H9 (cell line): ENCODE measurements at regions not wholly inside any gene's neighbourhood (a gene's known extent, or its start where the extent isn't known, plus 50 kb on each side); places are given as distances from the start of the nearest gene placed in this dataset.

Experiments used
- DNase-seq: peaks from one replicate; pipeline ENCODE4 v3.0.0-alpha.2; 2017
- H2AFZ ChIP-seq: one replicate; pipeline ENCODE4 v1.6.1; 2013; ENCODE audit warnings: mild to moderate bottlenecking, low read length, control low read depth, moderate library complexity
- H2AK5ac ChIP-seq: 2 replicates; pipeline ENCODE4 v1.6.1; 2013; ENCODE audit warnings: low read length, control low read depth, mixed read lengths; ENCODE audit not compliant: insufficient read length
- H2BK120ac ChIP-seq: one replicate; pipeline ENCODE4 v1.6.1; 2013; ENCODE audit warnings: low read depth, mild to moderate bottlenecking, low read length, control low read depth, inconsistent platforms; ENCODE audit not compliant: poor library complexity, severe bottlenecking
- H2BK12ac ChIP-seq: 2 replicates; pipeline ENCODE4 v1.6.1; 2013; ENCODE audit warnings: low read length, control low read depth, mixed read lengths, low read depth; ENCODE audit not compliant: insufficient read length
- H2BK15ac ChIP-seq: 2 replicates; pipeline ENCODE4 v1.6.1; 2013; ENCODE audit warnings: low read depth, low read length, control low read depth
- H2BK20ac ChIP-seq: one replicate; pipeline ENCODE4 v1.6.1; 2013; ENCODE audit warnings: low read depth, mild to moderate bottlenecking, low read length, control low read depth, inconsistent platforms; ENCODE audit not compliant: poor library complexity, severe bottlenecking
- H2BK5ac ChIP-seq: 2 replicates; pipeline ENCODE4 v1.6.1; 2013; ENCODE audit warnings: low read length, control low read depth, mixed read lengths; ENCODE audit not compliant: insufficient read length
- H3K14ac ChIP-seq: 2 replicates; pipeline ENCODE4 v1.6.1; 2013; ENCODE audit warnings: low read length, control low read depth; ENCODE audit not compliant: insufficient read depth
- H3K18ac ChIP-seq: 2 replicates; pipeline ENCODE4 v1.6.1; 2013; ENCODE audit warnings: low read depth, mild to moderate bottlenecking, mixed read lengths, low read length, control low read depth; ENCODE audit not compliant: insufficient read length
- H3K23ac ChIP-seq: 2 replicates; pipeline ENCODE4 v1.6.1; 2013; ENCODE audit warnings: low read length, control low read depth, mixed read lengths, low read depth; ENCODE audit not compliant: insufficient read length
- H3K23me2 ChIP-seq: 2 replicates; pipeline ENCODE4 v1.6.1; 2013; ENCODE audit warnings: low read depth, mild to moderate bottlenecking, mixed read lengths, low read length, control low read depth; ENCODE audit not compliant: insufficient read length, poor library complexity, severe bottlenecking
- H3K27ac ChIP-seq: 2 replicates; pipeline ENCODE4 v1.5.1; 2013; ENCODE audit warnings: low read length, control low read depth, mixed read lengths, low read depth; ENCODE audit not compliant: insufficient read length
- H3K27me3 ChIP-seq: 2 replicates; pipeline ENCODE4 v1.6.1; 2013; ENCODE audit warnings: low read length, control low read depth, inconsistent platforms; ENCODE audit not compliant: insufficient read depth
- H3K4ac ChIP-seq: 2 replicates; pipeline ENCODE4 v1.6.1; 2013; ENCODE audit warnings: low read depth, mild to moderate bottlenecking, control low read depth, inconsistent platforms, low read length, moderate library complexity
- H3K4me1 ChIP-seq: 2 replicates; pipeline ENCODE4 v1.6.1; 2013; ENCODE audit warnings: low read length, control low read depth, inconsistent platforms; ENCODE audit not compliant: insufficient read depth
- H3K4me2 ChIP-seq: 2 replicates; pipeline ENCODE4 v1.6.1; 2013; ENCODE audit warnings: low read length, control low read depth, mixed read lengths; ENCODE audit not compliant: insufficient read length, insufficient read depth
- H3K56ac ChIP-seq: 2 replicates; pipeline ENCODE4 v1.6.1; 2013; ENCODE audit warnings: low read depth, mild to moderate bottlenecking, mixed read lengths, low read length, control low read depth; ENCODE audit not compliant: insufficient read length
- H3K79me1 ChIP-seq: 2 replicates; pipeline ENCODE4 v1.6.1; 2013; ENCODE audit warnings: low read depth, mild to moderate bottlenecking, moderate library complexity, low read length, control low read depth, inconsistent platforms; ENCODE audit not compliant: insufficient read depth, poor library complexity, severe bottlenecking
- H3K79me2 ChIP-seq: 2 replicates; pipeline ENCODE4 v1.6.1; 2013; ENCODE audit warnings: low read length, control low read depth, inconsistent platforms; ENCODE audit not compliant: insufficient read depth
- H3K9ac ChIP-seq: 2 replicates; pipeline ENCODE4 v1.6.1; 2013; ENCODE audit warnings: low read length, control low read depth, mixed read lengths; ENCODE audit not compliant: insufficient read length; ENCODE audit errors: extremely low read depth
- H3K9me3 ChIP-seq: one replicate; pipeline ENCODE4 v1.6.1; 2013; ENCODE audit warnings: low read depth, low read length, inconsistent platforms; ENCODE audit not compliant: control insufficient read depth
- H3T11ph ChIP-seq: one replicate; pipeline ENCODE4 v1.6.1; 2013; ENCODE audit warnings: mild to moderate bottlenecking, low read length, control low read depth, inconsistent platforms
- H4K20me1 ChIP-seq: one replicate; pipeline ENCODE4 v1.6.1; 2013; ENCODE audit not compliant: control insufficient read depth, insufficient read length, insufficient read depth
- H4K5ac ChIP-seq: 2 replicates; pipeline ENCODE4 v1.6.1; 2013; ENCODE audit warnings: low read depth, mild to moderate bottlenecking, mixed read lengths, low read length, control low read depth; ENCODE audit not compliant: insufficient read length
- H4K8ac ChIP-seq: replicated peaks from 2 replicates; pipeline ENCODE4 v1.6.1; 2013; ENCODE audit warnings: low read length, control low read depth, mixed read lengths, low read depth; ENCODE audit not compliant: insufficient read length
- H4K91ac ChIP-seq: 2 replicates; pipeline ENCODE4 v1.6.1; 2013; ENCODE audit warnings: low read depth, mild to moderate bottlenecking, moderate library complexity, mixed read lengths, low read length, control low read depth; ENCODE audit not compliant: insufficient read length
- H3K27ac Mint-ChIP-seq, 3 experiments: 2 replicates in 2 of 3; 3 replicates in 1 of 3; pipeline ENCODE4 v1.8.0; 2020 to 2021; ENCODE audit warnings: mixed read lengths in 3 of 3, mild to moderate bottlenecking in 1 of 3, moderate library complexity in 1 of 3
- H3K27me3 Mint-ChIP-seq: 2 replicates; pipeline ENCODE4 v1.8.0; 2021; ENCODE audit warnings: low read depth, mild to moderate bottlenecking, moderate library complexity, mixed read lengths
- H3K36me3 Mint-ChIP-seq, 3 experiments: 2 replicates in 2 of 3; 3 replicates in 1 of 3; pipeline ENCODE4 v1.8.0; 2020 to 2021; ENCODE audit warnings: low read depth in 3 of 3, mixed read lengths in 3 of 3; ENCODE audit not compliant: insufficient read depth in 1 of 3
- H3K4me1 Mint-ChIP-seq, 2 experiments: 2 replicates each; pipeline ENCODE4 v1.8.0; 2020; ENCODE audit warnings: mixed read lengths in 2 of 2
- H3K4me3 Mint-ChIP-seq, 2 experiments: 2 replicates in 1 of 2; 3 replicates in 1 of 2; pipeline ENCODE4 v1.8.0; 2020 to 2021; ENCODE audit warnings: mild to moderate bottlenecking in 2 of 2, mixed read lengths in 2 of 2, moderate library complexity in 1 of 2
- H3K9me3 Mint-ChIP-seq, 2 experiments: 2 replicates in 1 of 2; 3 replicates in 1 of 2; pipeline ENCODE4 v1.8.0; 2020; ENCODE audit warnings: mild to moderate bottlenecking in 2 of 2, mixed read lengths in 2 of 2, moderate library complexity in 1 of 2
- CTCF ChIP-seq: fragments of 200-600 bp; sonication (generic); conservative IDR thresholded peaks from 3 replicates; pipeline ENCODE4 v1.8.0; 2021; ENCODE audit warnings: antibody characterized with exemption, mild to moderate bottlenecking
- WGBS: extraction: QIAGEN DNeasy Blood & Tissue Kit; methylation state at CpG from one replicate; pipeline ENCODE4 v1.1.7; 2013; ENCODE audit warnings: missing lambda C conversion rate, low lambda C conversion rate, mixed read lengths; ENCODE audit not compliant: insufficient read length; ENCODE audit errors: extremely low coverage; 5-methylcytosine and 5-hydroxymethylcytosine counted together

GRCh38 chr16:47991491-47991890 lies 164.3 kb downstream of the ABCC12 start:
- WGBS: no CpG with 5 or more reads among the region's 2 CpGs
- H3K14ac ChIP-seq: no peak overlapping the region
- H3K9me3 Mint-ChIP-seq: peaks cover 8 to 20% of the 10 kb centered on the region in 2 experiments; a peak in 4 of 5 replicates
- no peak overlapping the region for H3K56ac ChIP-seq
- H3K4me1 ChIP-seq: no peaks in the 10 kb centered on the region
- peaks cover 9% of the 10 kb centered on the region for H3K9me3 ChIP-seq
- H3K23ac ChIP-seq: no peak overlapping the region
- no peak overlapping the region for H4K5ac ChIP-seq
- no peak overlapping the region for H4K8ac ChIP-seq
- no peak overlapping the region for H2BK12ac ChIP-seq
- H2BK15ac ChIP-seq: no peak overlapping the region
- no peaks in the 10 kb centered on the region for H4K20me1 ChIP-seq
- H3K4me2 ChIP-seq: no peak overlapping the region
- H3K4me1 Mint-ChIP-seq: peaks cover 4 to 7% of the 10 kb centered on the region in 2 experiments; a peak in 2 of 4 replicates
- no peak overlapping the region for H3K4ac ChIP-seq
- no peaks in the 10 kb centered on the region for H3K79me1 ChIP-seq
- no peak overlapping the region for H4K91ac ChIP-seq
- H3K27me3 Mint-ChIP-seq: peaks cover 17% of the 10 kb centered on the region
- H3K4me3 Mint-ChIP-seq: no peak overlapping the region
- H3K36me3 Mint-ChIP-seq: peaks cover 0 to 13% (median 5%) of the 10 kb centered on the region in 3 experiments; a peak in 4 of 7 replicates
- H3K23me2 ChIP-seq: no peaks in the 10 kb centered on the region
- no peak overlapping the region for H3K18ac ChIP-seq
- TF ChIP-seq CTCF: no peak
- H3T11ph ChIP-seq: no peak overlapping the region
- H2AFZ ChIP-seq: no peak overlapping the region
- no peak overlapping the region for H2BK20ac ChIP-seq
- no peak overlapping the region for H2AK5ac ChIP-seq
- no peak overlapping the region for H3K27ac Mint-ChIP-seq
- H2BK5ac ChIP-seq: no peak overlapping the region
- H3K79me2 ChIP-seq: no peaks in the 10 kb centered on the region
- H3K27ac ChIP-seq: no peak overlapping the region
- H3K27me3 ChIP-seq: no peaks in the 10 kb centered on the region
- no peak overlapping the region for H3K9ac ChIP-seq
- no peak for DNase-seq
- H2BK120ac ChIP-seq: no peak overlapping the region
